ENCODE measurements at regions not wholly inside any gene's neighbourhood (a gene's known extent, or its start where the extent isn't known, plus 50 kb on each side); places are given as distances from the start of the nearest gene placed in this dataset.

GRCh38 chr14:71590131-71590530, 342.1 kb upstream of the RGS6 start:
- Histone ChIP-seq H3K4me1 (replicated peaks) (no peaks in the 10 kb centered on the region), H3K27ac (no peak overlapping the region), H3K4me3 (no peak overlapping the region), H3K9me3 (no peaks in the 10 kb centered on the region), H3K36me3 (no peaks in the 10 kb centered on the region), H3K27me3 (replicated peaks; ENCODE audit: insufficient read depth) (no peaks in the 10 kb centered on the region)
- WGBS: 88% methylated on average over 5 of the region's 5 CpGs
- TF ChIP-seq, protein P1, sequence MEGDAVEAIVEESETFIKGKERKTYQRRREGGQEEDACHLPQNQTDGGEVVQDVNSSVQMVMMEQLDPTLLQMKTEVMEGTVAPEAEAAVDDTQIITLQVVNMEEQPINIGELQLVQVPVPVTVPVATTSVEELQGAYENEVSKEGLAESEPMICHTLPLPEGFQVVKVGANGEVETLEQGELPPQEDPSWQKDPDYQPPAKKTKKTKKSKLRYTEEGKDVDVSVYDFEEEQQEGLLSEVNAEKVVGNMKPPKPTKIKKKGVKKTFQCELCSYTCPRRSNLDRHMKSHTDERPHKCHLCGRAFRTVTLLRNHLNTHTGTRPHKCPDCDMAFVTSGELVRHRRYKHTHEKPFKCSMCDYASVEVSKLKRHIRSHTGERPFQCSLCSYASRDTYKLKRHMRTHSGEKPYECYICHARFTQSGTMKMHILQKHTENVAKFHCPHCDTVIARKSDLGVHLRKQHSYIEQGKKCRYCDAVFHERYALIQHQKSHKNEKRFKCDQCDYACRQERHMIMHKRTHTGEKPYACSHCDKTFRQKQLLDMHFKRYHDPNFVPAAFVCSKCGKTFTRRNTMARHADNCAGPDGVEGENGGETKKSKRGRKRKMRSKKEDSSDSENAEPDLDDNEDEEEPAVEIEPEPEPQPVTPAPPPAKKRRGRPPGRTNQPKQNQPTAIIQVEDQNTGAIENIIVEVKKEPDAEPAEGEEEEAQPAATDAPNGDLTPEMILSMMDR (IDR thresholded peaks at IDR 0.05): no peak
- TF ChIP-seq POLR2AphosphoS5 (IDR thresholded peaks at IDR 0.05): no peak
- TF ChIP-seq POLR2A (IDR thresholded peaks at IDR 0.05): no peak
- intact Hi-C loops (cut with DNase I): no loop called here
- no peak for DNase-seq (ENCODE audit: low spot score)

GRCh38 chr14:71591231-71591630, 341.0 kb upstream of the RGS6 start:
- H3K27ac ChIP-seq: no peak overlapping the region
- H3K36me3 ChIP-seq: no peaks in the 10 kb centered on the region
- intact Hi-C loops (cut with DNase I): no loop called here
- TF ChIP-seq POLR2AphosphoS5 (IDR thresholded peaks at IDR 0.05) (no peak), POLR2A (IDR thresholded peaks at IDR 0.05) (no peak)
- TF ChIP-seq, protein P1 (IDR thresholded peaks at IDR 0.05): no peak
- H3K4me3 ChIP-seq: no peak overlapping the region
- no peaks in the 10 kb centered on the region for H3K9me3 ChIP-seq
- DNase-seq (ENCODE audit: low spot score): no peak
- no peaks in the 10 kb centered on the region for H3K4me1 ChIP-seq (replicated peaks)
- no peaks in the 10 kb centered on the region for H3K27me3 ChIP-seq (replicated peaks; ENCODE audit: insufficient read depth)

- 6% methylated on average over 1 of the region's 1 CpG for WGBS
- Histone ChIP-seq H3K4me3 (no peak overlapping the region), H3K27me3 (replicated peaks; ENCODE audit: insufficient read depth) (no peaks in the 10 kb centered on the region), H3K4me1 (replicated peaks) (no peaks in the 10 kb centered on the region), H3K27ac (no peak overlapping the region), H3K36me3 (no peaks in the 10 kb centered on the region), H3K9me3 (no peaks in the 10 kb centered on the region)
- no peak for TF ChIP-seq POLR2A (IDR thresholded peaks at IDR 0.05)
- TF ChIP-seq POLR2AphosphoS5 (IDR thresholded peaks at IDR 0.05): no peak
- TF ChIP-seq, protein P1 (IDR thresholded peaks at IDR 0.05): no peak
- DNase-seq (ENCODE audit: low spot score): no peak
- intact Hi-C loops (cut with DNase I): no loop called here
These were observed 340.3 kb upstream of the RGS6 start for GRCh38 chr14:71591929-71592328.

GRCh38 chr14:71592361-71592760, 339.9 kb upstream of the RGS6 start:
- TF ChIP-seq POLR2A (IDR thresholded peaks at IDR 0.05): no peak
- TF ChIP-seq, protein P1 (IDR thresholded peaks at IDR 0.05): no peak
- TF ChIP-seq POLR2AphosphoS5 (IDR thresholded peaks at IDR 0.05): no peak
- Histone ChIP-seq H3K27me3 (replicated peaks; ENCODE audit: insufficient read depth) (no peaks in the 10 kb centered on the region), H3K27ac (no peak overlapping the region), H3K4me3 (no peak overlapping the region), H3K36me3 (no peaks in the 10 kb centered on the region), H3K4me1 (replicated peaks) (no peaks in the 10 kb centered on the region), H3K9me3 (no peaks in the 10 kb centered on the region)
- whole genome bisulfite sequencing: 50% methylated on average over 2 of the region's 2 CpGs
- no peak for DNase-seq (ENCODE audit: low spot score)
- intact Hi-C loops (cut with DNase I): no loop called here

- WGBS: 96% methylated on average over 1 of the region's 1 CpG
- Histone ChIP-seq H3K27ac (no peak overlapping the region), H3K36me3 (no peaks in the 10 kb centered on the region), H3K4me1 (replicated peaks) (no peaks in the 10 kb centered on the region), H3K4me3 (no peak overlapping the region), H3K9me3 (no peaks in the 10 kb centered on the region), H3K27me3 (replicated peaks; ENCODE audit: insufficient read depth) (no peaks in the 10 kb centered on the region)
- no peak for TF ChIP-seq POLR2AphosphoS5 (IDR thresholded peaks at IDR 0.05)
- no peak for TF ChIP-seq POLR2A (IDR thresholded peaks at IDR 0.05)
- TF ChIP-seq, protein P1 (IDR thresholded peaks at IDR 0.05): no peak
- DNase-seq (ENCODE audit: low spot score): no peak
- intact Hi-C loops (cut with DNase I): no loop called here
These were observed 338.3 kb upstream of the RGS6 start for GRCh38 chr14:71593966-71594365.

Measured in prostate gland (tissue), 2 donors.